ENCODE measurements at regions not wholly inside any gene's neighbourhood (a gene's known extent, or its start where the extent isn't known, plus 50 kb on each side); places are given as distances from the start of the nearest gene placed in this dataset.

GRCh38 chr2:209102319-209102718 lies 321.5 kb upstream of the MAP2 start:
- H3K79me1 ChIP-seq (ENCODE audit: insufficient read depth, low read depth, low read length, poor library complexity, severe bottlenecking) = no peaks in the 10 kb centered on the region
- no peaks in the 10 kb centered on the region for H4K20me1 ChIP-seq (ENCODE audit: control insufficient read depth, insufficient read depth, insufficient read length)
- no peak overlapping the region for H3K14ac ChIP-seq (ENCODE audit: insufficient read depth, low read length)
- Mint-ChIP-seq H3K4me1 (no peaks in the 10 kb centered on the region), H3K27ac (no peak overlapping the region), H3K27me3 (ENCODE audit: low read depth) (no peaks in the 10 kb centered on the region), H3K36me3 (ENCODE audit: insufficient read depth in 1 of 3, low read depth in 3 of 3) (no peaks in the 10 kb centered on the region; a peak in 1 of 7 replicates), H3K9me3 (no peaks in the 10 kb centered on the region; a peak in 1 of 5 replicates), H3K4me3 (no peak overlapping the region)
- no peak for DNase-seq
- no peak overlapping the region for H2BK5ac ChIP-seq (ENCODE audit: insufficient read length, low read length)
- H3K4ac ChIP-seq (ENCODE audit: low read depth, low read length) = no peak overlapping the region
- no peak overlapping the region for H4K91ac ChIP-seq (ENCODE audit: insufficient read length, low read depth, low read length)
- H2BK120ac ChIP-seq (ENCODE audit: low read depth, low read length, poor library complexity, severe bottlenecking) = no peak overlapping the region
- no peak overlapping the region for H2BK15ac ChIP-seq (ENCODE audit: low read depth, low read length)
- no peak overlapping the region for H2BK20ac ChIP-seq (ENCODE audit: low read depth, low read length, poor library complexity, severe bottlenecking)
- H4K5ac ChIP-seq (ENCODE audit: insufficient read length, low read depth, low read length) = no peak overlapping the region
- no peak overlapping the region for H3K18ac ChIP-seq (ENCODE audit: insufficient read length, low read depth, low read length)
- no peak overlapping the region for H2AK5ac ChIP-seq (ENCODE audit: insufficient read length, low read length)
- H2AFZ ChIP-seq (ENCODE audit: low read length) = no peak overlapping the region
- no peak overlapping the region for H3T11ph ChIP-seq (ENCODE audit: low read length)
- no peak overlapping the region for H3K27ac ChIP-seq (ENCODE audit: insufficient read length, low read depth, low read length)
- no peak for TF ChIP-seq CTCF (conservative IDR thresholded peaks at IDR 0.05)
- no peaks in the 10 kb centered on the region for H3K79me2 ChIP-seq (ENCODE audit: insufficient read depth, low read length)
- H3K9me3 ChIP-seq (ENCODE audit: control insufficient read depth, low read depth, low read length) = no peaks in the 10 kb centered on the region
- H2BK12ac ChIP-seq (ENCODE audit: insufficient read length, low read depth, low read length) = no peak overlapping the region
- no peak overlapping the region for H4K8ac ChIP-seq (replicated peaks; ENCODE audit: insufficient read length, low read depth, low read length)
- H3K56ac ChIP-seq (ENCODE audit: insufficient read length, low read depth, low read length) = no peak overlapping the region
- no peaks in the 10 kb centered on the region for H3K4me1 ChIP-seq (ENCODE audit: insufficient read depth, low read length)
- H3K23ac ChIP-seq (ENCODE audit: insufficient read length, low read depth, low read length) = no peak overlapping the region
- no peaks in the 10 kb centered on the region for H3K27me3 ChIP-seq (ENCODE audit: insufficient read depth, low read length)
- no peak overlapping the region for H3K4me2 ChIP-seq (ENCODE audit: insufficient read depth, insufficient read length, low read length)
- no peaks in the 10 kb centered on the region for H3K23me2 ChIP-seq (ENCODE audit: insufficient read length, low read depth, low read length, poor library complexity, severe bottlenecking)
- WGBS (ENCODE audit: extremely low coverage, insufficient read length, low lambda C conversion rate) = no CpG with 5 or more reads among the region's 2 CpGs
- H3K9ac ChIP-seq (ENCODE audit: extremely low read depth, insufficient read length, low read length) = no peak overlapping the region

Measured in H9 (cell line).